ENCODE measurements at regions not wholly inside any gene's neighbourhood (a gene's known extent, or its start where the extent isn't known, plus 50 kb on each side); places are given as distances from the start of the nearest gene placed in this dataset.

- Histone ChIP-seq H3K4me3 (ENCODE audit: control insufficient read depth in 2 of 3, extremely low read depth in 1 of 3, insufficient read depth in 2 of 3, low read depth in 1 of 3, low read length in 3 of 3) (no peak overlapping the region), H3K27me3 (ENCODE audit: control insufficient read depth, extremely low read depth, insufficient read depth, low read length) (no peaks in the 10 kb centered on the region), H3K27ac (ENCODE audit: control insufficient read depth, insufficient read depth, low read length) (no peak overlapping the region), H3K9me1 (ENCODE audit: control insufficient read depth, extremely low read depth, insufficient read depth, low read length) (no peaks in the 10 kb centered on the region), H3K79me2 (ENCODE audit: control insufficient read depth, insufficient read depth, low read length) (no peaks in the 10 kb centered on the region), H3K9me3 (ENCODE audit: control insufficient read depth, low read depth, low read length) (no peaks in the 10 kb centered on the region), H3K4me1 (ENCODE audit: control insufficient read depth, extremely low read depth, insufficient read depth, low read length) (peaks cover 46% of the 10 kb centered on the region), H3K36me3 (ENCODE audit: control insufficient read depth in 2 of 2, extremely low read depth in 1 of 2, insufficient read depth in 2 of 2, low read length in 2 of 2) (no peaks in the 10 kb centered on the region), H3K9ac (ENCODE audit: control insufficient read depth, extremely low read depth, insufficient read depth, low read length) (no peak overlapping the region), H4K20me1 (ENCODE audit: control insufficient read depth, extremely low read depth, insufficient read depth, low read length) (no peaks in the 10 kb centered on the region), H3K4me2 (ENCODE audit: control insufficient read depth, extremely low read depth, insufficient read depth, low read depth, low read length) (no peak overlapping the region), H2AFZ (ENCODE audit: control insufficient read depth, low read length) (no peak overlapping the region)
- DNase-seq (ENCODE audit: low read depth, low spot score) (no peak), FAIRE-seq (no peak)
- TF ChIP-seq CTCF (optimal IDR thresholded peaks at IDR 0.05 in 1 of 3, IDR thresholded peaks at IDR 0.05 in 1 of 3, conservative IDR thresholded peaks at IDR 0.05 in 1 of 3; ENCODE audit: extremely low read depth in 1 of 3, insufficient read depth in 2 of 3, low read length in 3 of 3): no peak
- TF ChIP-seq EZH2 (IDR thresholded peaks at IDR 0.05; ENCODE audit: low read length): no peak
- dilution Hi-C loops (cut with MboI; ENCODE audit: extremely low pct_ligation_motif_present, low sequenced_read_pairs): no loop called here
These were observed 73.7 kb downstream of the FOXL3 start for GRCh38 chr7:363626-364025.

- Histone ChIP-seq H3K9me1 (ENCODE audit: control insufficient read depth, extremely low read depth, insufficient read depth, low read length) (no peaks in the 10 kb centered on the region), H3K79me2 (ENCODE audit: control insufficient read depth, insufficient read depth, low read length) (no peaks in the 10 kb centered on the region), H3K27me3 (ENCODE audit: control insufficient read depth, extremely low read depth, insufficient read depth, low read length) (no peaks in the 10 kb centered on the region), H3K27ac (ENCODE audit: control insufficient read depth, insufficient read depth, low read length) (no peak overlapping the region), H3K4me3 (ENCODE audit: control insufficient read depth in 2 of 3, extremely low read depth in 1 of 3, insufficient read depth in 2 of 3, low read depth in 1 of 3, low read length in 3 of 3) (no peak overlapping the region), H3K4me1 (ENCODE audit: control insufficient read depth, extremely low read depth, insufficient read depth, low read length) (peaks cover 55% of the 10 kb centered on the region), H4K20me1 (ENCODE audit: control insufficient read depth, extremely low read depth, insufficient read depth, low read length) (no peaks in the 10 kb centered on the region), H3K36me3 (ENCODE audit: control insufficient read depth in 2 of 2, extremely low read depth in 1 of 2, insufficient read depth in 2 of 2, low read length in 2 of 2) (no peaks in the 10 kb centered on the region), H3K9ac (ENCODE audit: control insufficient read depth, extremely low read depth, insufficient read depth, low read length) (no peak overlapping the region), H2AFZ (ENCODE audit: control insufficient read depth, low read length) (no peak overlapping the region), H3K9me3 (ENCODE audit: control insufficient read depth, low read depth, low read length) (no peaks in the 10 kb centered on the region), H3K4me2 (ENCODE audit: control insufficient read depth, extremely low read depth, insufficient read depth, low read depth, low read length) (no peak overlapping the region)
- TF ChIP-seq EZH2 (IDR thresholded peaks at IDR 0.05; ENCODE audit: low read length) (no peak), CTCF (optimal IDR thresholded peaks at IDR 0.05 in 1 of 3, IDR thresholded peaks at IDR 0.05 in 1 of 3, conservative IDR thresholded peaks at IDR 0.05 in 1 of 3; ENCODE audit: extremely low read depth in 1 of 3, insufficient read depth in 2 of 3, low read length in 3 of 3) (no peak)
- dilution Hi-C loops (cut with MboI; ENCODE audit: extremely low pct_ligation_motif_present, low sequenced_read_pairs): no loop called here
- FAIRE-seq (no peak), DNase-seq (ENCODE audit: low read depth, low spot score) (no peak)
These were observed 74.6 kb downstream of the FOXL3 start for GRCh38 chr7:364536-364935.

Measured in keratinocyte (primary cell).